NB4 (cell line): ENCODE measurements at regions not wholly inside any gene's neighbourhood (a gene's known extent, or its start where the extent isn't known, plus 50 kb on each side); places are given as distances from the start of the nearest gene placed in this dataset.
"Not testable (repeated sequence)": the region's sequence is repeated elsewhere in the genome, so short reads cannot be mapped to it uniquely, and the experiment has no call there.

ENCODE experiments used
- DNase-seq: peaks from one replicate; pipeline ENCODE4 v3.0.0; 2010; ENCODE audit warnings: low read depth
- H3K4me3 ChIP-seq: one replicate; pipeline ENCODE4 v1.5.1; 2011; ENCODE audit warnings: mild to moderate bottlenecking, low read depth, low read length, moderate library complexity
- MYC ChIP-seq: IDR thresholded peaks from 2 replicates; pipeline ENCODE4 v1.6.1; 2011; ENCODE audit warnings: low read depth, low read length
- POLR2A ChIP-seq: IDR thresholded peaks from 2 replicates; pipeline ENCODE4 v1.6.1; 2011; ENCODE audit warnings: mild to moderate bottlenecking; ENCODE audit not compliant: insufficient read length; ENCODE audit errors: extremely low read depth
- TF ChIP-seq, protein P1 (sequence below): IDR thresholded peaks from one replicate; pipeline ENCODE4 v1.5.1; 2012; ENCODE audit warnings: low read depth, low read length
- TF ChIP-seq, protein P2 (sequence below): IDR thresholded peaks from 2 replicates; pipeline ENCODE4 v1.6.1; 2011; ENCODE audit warnings: low read depth, low read length

GRCh38 chr11:11208994-11209393 lies 144.1 kb downstream of the CSNK2A3 start:
- no peak overlapping the region for H3K4me3 ChIP-seq
- DNase-seq = no peak
- TF ChIP-seq, protein P1, sequence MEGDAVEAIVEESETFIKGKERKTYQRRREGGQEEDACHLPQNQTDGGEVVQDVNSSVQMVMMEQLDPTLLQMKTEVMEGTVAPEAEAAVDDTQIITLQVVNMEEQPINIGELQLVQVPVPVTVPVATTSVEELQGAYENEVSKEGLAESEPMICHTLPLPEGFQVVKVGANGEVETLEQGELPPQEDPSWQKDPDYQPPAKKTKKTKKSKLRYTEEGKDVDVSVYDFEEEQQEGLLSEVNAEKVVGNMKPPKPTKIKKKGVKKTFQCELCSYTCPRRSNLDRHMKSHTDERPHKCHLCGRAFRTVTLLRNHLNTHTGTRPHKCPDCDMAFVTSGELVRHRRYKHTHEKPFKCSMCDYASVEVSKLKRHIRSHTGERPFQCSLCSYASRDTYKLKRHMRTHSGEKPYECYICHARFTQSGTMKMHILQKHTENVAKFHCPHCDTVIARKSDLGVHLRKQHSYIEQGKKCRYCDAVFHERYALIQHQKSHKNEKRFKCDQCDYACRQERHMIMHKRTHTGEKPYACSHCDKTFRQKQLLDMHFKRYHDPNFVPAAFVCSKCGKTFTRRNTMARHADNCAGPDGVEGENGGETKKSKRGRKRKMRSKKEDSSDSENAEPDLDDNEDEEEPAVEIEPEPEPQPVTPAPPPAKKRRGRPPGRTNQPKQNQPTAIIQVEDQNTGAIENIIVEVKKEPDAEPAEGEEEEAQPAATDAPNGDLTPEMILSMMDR = no peak
- TF ChIP-seq POLR2A (no peak), MYC (no peak)
- TF ChIP-seq, protein P2, sequence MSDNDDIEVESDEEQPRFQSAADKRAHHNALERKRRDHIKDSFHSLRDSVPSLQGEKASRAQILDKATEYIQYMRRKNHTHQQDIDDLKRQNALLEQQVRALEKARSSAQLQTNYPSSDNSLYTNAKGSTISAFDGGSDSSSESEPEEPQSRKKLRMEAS = no peak

GRCh38 chr11:11207428-11207827 lies 145.6 kb downstream of the CSNK2A3 start:
- TF ChIP-seq, protein P1 = no peak
- TF ChIP-seq MYC = no peak
- TF ChIP-seq POLR2A = no peak
- TF ChIP-seq, protein P2 = no peak
- DNase-seq = no peak
- no peak overlapping the region for H3K4me3 ChIP-seq

- DNase-seq = no peak
- TF ChIP-seq, protein P2 = no peak
- TF ChIP-seq, protein P1 = no peak
- TF ChIP-seq POLR2A = no peak
- TF ChIP-seq MYC = no peak
- H3K4me3 ChIP-seq = no peak overlapping the region
Observed at GRCh38 chr11:11206484-11206883, 146.6 kb downstream of the CSNK2A3 start.

GRCh38 chr11:11202885-11203284 lies 150.2 kb downstream of the CSNK2A3 start:
- DNase-seq = no peak
- H3K4me3 ChIP-seq = no peak overlapping the region
- TF ChIP-seq, protein P1 = no peak
- no peak for TF ChIP-seq POLR2A
- TF ChIP-seq MYC = no peak
- TF ChIP-seq, protein P2 = no peak

GRCh38 chr11:11201302-11201701 lies 151.7 kb downstream of the CSNK2A3 start:
- DNase-seq, H3K4me3 ChIP-seq: not testable (repeated sequence)

GRCh38 chr11:11192541-11192940 lies 160.5 kb downstream of the CSNK2A3 start:
- no peak for DNase-seq
- no peak for TF ChIP-seq POLR2A
- TF ChIP-seq, protein P1 = no peak
- TF ChIP-seq MYC = no peak
- TF ChIP-seq, protein P2 = no peak
- H3K4me3 ChIP-seq = no peak overlapping the region
